ENCODE measurements at regions not wholly inside any gene's neighbourhood (a gene's known extent, or its start where the extent isn't known, plus 50 kb on each side); places are given as distances from the start of the nearest gene placed in this dataset.
A peak's percentile ranks its signal among the peaks of the same experiment; 100 is the strongest.

DNA sequence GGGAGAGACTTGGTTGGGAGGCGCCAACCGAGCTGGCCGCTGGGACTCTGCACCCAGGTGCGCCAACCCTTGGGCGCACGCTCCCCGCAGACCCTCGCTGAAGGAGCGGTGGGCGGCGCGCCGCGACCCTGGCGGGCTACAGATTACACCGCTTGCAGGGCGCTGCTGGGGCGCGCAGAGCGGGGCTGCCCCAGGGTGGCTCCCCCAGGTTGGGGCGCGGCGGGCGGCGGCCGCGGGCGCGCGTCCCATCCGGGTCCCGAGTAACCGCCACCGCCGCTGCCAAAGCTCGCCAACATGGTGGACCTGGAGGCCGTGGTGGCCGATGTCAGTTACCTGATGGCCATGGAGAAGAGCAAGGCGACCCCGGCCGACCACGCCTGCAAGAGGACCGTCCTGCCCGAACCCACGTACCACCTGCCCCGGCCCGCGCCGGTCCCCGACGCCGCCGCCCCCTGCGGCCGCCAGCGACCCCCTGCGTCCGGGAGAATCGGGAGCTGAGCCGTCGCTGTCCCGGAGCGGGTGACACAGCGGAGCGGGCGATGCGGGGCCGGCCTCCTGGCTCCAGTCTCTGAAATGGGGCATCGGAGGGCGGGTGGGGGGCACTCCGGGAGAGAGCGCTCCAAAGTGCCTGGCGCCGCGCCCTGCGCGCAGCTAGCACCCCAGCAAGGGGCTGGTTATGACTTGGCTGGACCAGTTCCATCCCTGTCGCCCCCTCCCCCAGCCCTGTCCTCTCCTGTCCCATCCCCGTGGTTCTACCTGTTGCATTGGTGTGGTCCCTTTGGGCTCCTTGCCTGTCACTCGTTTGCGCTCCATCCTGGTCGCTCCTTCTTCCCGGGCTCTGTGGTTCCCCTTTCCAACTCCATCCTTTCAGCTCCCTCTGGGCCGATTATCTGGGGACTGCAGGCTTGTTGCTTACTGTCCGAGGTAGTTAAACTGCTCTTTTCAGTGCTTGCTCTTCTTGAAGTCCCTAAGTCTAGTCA is 143.3 kb upstream of the GRK3 start:
- TF ChIP-seq CTCF (IDR thresholded peaks at IDR 0.05; ENCODE audit: low read depth, low read length, missing input control), result no peak
- no peak for TF ChIP-seq MAX (IDR thresholded peaks at IDR 0.05)
- no peak for TF ChIP-seq JUND (IDR thresholded peaks at IDR 0.05)
- TF ChIP-seq EGR1 (IDR thresholded peaks at IDR 0.05; ENCODE audit: low read depth in 2 of 2), result no peak
- no peak for TF ChIP-seq TAF1 (conservative IDR thresholded peaks at IDR 0.05)
- TF ChIP-seq, protein P1, sequence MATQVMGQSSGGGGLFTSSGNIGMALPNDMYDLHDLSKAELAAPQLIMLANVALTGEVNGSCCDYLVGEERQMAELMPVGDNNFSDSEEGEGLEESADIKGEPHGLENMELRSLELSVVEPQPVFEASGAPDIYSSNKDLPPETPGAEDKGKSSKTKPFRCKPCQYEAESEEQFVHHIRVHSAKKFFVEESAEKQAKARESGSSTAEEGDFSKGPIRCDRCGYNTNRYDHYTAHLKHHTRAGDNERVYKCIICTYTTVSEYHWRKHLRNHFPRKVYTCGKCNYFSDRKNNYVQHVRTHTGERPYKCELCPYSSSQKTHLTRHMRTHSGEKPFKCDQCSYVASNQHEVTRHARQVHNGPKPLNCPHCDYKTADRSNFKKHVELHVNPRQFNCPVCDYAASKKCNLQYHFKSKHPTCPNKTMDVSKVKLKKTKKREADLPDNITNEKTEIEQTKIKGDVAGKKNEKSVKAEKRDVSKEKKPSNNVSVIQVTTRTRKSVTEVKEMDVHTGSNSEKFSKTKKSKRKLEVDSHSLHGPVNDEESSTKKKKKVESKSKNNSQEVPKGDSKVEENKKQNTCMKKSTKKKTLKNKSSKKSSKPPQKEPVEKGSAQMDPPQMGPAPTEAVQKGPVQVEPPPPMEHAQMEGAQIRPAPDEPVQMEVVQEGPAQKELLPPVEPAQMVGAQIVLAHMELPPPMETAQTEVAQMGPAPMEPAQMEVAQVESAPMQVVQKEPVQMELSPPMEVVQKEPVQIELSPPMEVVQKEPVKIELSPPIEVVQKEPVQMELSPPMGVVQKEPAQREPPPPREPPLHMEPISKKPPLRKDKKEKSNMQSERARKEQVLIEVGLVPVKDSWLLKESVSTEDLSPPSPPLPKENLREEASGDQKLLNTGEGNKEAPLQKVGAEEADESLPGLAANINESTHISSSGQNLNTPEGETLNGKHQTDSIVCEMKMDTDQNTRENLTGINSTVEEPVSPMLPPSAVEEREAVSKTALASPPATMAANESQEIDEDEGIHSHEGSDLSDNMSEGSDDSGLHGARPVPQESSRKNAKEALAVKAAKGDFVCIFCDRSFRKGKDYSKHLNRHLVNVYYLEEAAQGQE (IDR thresholded peaks at IDR 0.05), result no peak
- TF ChIP-seq, protein P2, sequence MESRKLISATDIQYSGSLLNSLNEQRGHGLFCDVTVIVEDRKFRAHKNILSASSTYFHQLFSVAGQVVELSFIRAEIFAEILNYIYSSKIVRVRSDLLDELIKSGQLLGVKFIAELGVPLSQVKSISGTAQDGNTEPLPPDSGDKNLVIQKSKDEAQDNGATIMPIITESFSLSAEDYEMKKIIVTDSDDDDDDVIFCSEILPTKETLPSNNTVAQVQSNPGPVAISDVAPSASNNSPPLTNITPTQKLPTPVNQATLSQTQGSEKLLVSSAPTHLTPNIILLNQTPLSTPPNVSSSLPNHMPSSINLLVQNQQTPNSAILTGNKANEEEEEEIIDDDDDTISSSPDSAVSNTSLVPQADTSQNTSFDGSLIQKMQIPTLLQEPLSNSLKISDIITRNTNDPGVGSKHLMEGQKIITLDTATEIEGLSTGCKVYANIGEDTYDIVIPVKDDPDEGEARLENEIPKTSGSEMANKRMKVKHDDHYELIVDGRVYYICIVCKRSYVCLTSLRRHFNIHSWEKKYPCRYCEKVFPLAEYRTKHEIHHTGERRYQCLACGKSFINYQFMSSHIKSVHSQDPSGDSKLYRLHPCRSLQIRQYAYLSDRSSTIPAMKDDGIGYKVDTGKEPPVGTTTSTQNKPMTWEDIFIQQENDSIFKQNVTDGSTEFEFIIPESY (IDR thresholded peaks at IDR 0.05), result no peak
- TF ChIP-seq YY1 (IDR thresholded peaks at IDR 0.05), result no peak
- no peak for TF ChIP-seq SP1 (IDR thresholded peaks at IDR 0.05)
- TF ChIP-seq, protein P3, sequence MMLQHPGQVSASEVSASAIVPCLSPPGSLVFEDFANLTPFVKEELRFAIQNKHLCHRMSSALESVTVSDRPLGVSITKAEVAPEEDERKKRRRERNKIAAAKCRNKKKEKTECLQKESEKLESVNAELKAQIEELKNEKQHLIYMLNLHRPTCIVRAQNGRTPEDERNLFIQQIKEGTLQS (IDR thresholded peaks at IDR 0.05), result no peak
- peak; percentile 44 to 58 for TF ChIP-seq RAD21 (IDR thresholded peaks at IDR 0.05)
